ENCODE measurements at regions not wholly inside any gene's neighbourhood (a gene's known extent, or its start where the extent isn't known, plus 50 kb on each side); places are given as distances from the start of the nearest gene placed in this dataset.

DNA sequence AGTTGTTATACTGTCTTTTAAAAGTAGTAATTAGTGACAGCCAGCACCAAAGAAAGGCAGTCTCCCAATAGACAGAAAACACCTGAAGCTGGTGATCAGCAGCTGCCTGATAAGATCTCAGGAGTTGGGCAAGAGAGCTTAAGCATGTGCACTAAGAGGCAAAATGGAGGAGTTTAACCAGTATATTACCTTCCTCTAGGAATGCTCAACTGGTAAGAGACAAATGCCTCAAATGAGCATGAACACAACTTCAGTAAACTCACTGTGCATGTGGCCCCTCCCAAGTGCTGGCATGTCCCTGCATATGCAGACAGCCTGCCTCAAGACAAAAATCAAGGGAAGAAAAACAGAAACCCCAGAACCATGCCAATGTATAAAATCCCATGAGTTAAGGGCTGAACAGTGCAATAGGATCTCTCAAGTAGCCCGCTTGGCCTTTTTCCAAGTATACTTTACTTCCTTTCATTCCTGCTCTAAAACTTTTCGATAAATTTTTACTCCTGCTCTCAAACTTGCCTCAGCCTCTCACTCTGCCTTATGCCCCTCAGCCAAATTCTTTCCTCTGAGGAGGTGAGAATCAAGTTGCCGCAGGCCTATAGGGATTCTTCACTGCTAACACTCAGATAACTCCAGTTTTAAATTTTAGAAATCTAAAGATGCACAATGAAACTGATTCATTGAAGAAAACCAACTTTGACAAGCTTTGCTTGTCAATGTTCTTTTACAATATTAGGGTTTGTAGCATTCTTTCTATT is 724.8 kb upstream of the RIOK2 start:
- peaks cover 3% of the 10 kb centered on the region for H3K4me1 ChIP-seq
- no peak overlapping the region for H3K27ac ChIP-seq (replicated peaks)
- no peak for DNase-seq
- peaks cover 51% of the 10 kb centered on the region for H3K9me3 ChIP-seq (replicated peaks)
- intact Hi-C loops (cut with micrococcal nuclease): no loop called here
- H3K4me3 ChIP-seq: no peak overlapping the region
- TF ChIP-seq, protein P1, sequence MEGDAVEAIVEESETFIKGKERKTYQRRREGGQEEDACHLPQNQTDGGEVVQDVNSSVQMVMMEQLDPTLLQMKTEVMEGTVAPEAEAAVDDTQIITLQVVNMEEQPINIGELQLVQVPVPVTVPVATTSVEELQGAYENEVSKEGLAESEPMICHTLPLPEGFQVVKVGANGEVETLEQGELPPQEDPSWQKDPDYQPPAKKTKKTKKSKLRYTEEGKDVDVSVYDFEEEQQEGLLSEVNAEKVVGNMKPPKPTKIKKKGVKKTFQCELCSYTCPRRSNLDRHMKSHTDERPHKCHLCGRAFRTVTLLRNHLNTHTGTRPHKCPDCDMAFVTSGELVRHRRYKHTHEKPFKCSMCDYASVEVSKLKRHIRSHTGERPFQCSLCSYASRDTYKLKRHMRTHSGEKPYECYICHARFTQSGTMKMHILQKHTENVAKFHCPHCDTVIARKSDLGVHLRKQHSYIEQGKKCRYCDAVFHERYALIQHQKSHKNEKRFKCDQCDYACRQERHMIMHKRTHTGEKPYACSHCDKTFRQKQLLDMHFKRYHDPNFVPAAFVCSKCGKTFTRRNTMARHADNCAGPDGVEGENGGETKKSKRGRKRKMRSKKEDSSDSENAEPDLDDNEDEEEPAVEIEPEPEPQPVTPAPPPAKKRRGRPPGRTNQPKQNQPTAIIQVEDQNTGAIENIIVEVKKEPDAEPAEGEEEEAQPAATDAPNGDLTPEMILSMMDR (IDR thresholded peaks at IDR 0.05; ENCODE audit: borderline replicate concordance): no peak
- H3K36me3 ChIP-seq: no peaks in the 10 kb centered on the region
- H3K27me3 ChIP-seq (ENCODE audit: low read depth): no peaks in the 10 kb centered on the region

GRCh38 chr5:97909541-97909940 is 726.5 kb upstream of the RIOK2 start:
- TF ChIP-seq, protein P1 (IDR thresholded peaks at IDR 0.05; ENCODE audit: borderline replicate concordance): no peak
- Histone ChIP-seq H3K27me3 (ENCODE audit: low read depth) (no peaks in the 10 kb centered on the region), H3K4me1 (peaks cover 3% of the 10 kb centered on the region), H3K27ac (replicated peaks) (no peak overlapping the region), H3K9me3 (replicated peaks) (peaks cover 34% of the 10 kb centered on the region), H3K36me3 (no peaks in the 10 kb centered on the region), H3K4me3 (no peak overlapping the region)
- DNase-seq: no peak
- intact Hi-C loops (cut with micrococcal nuclease): no loop called here

GRCh38 chr5:97914483-97914882 is 731.4 kb upstream of the RIOK2 start:
- Histone ChIP-seq H3K27ac (replicated peaks) (no peak overlapping the region), H3K4me3 (no peak overlapping the region), H3K9me3 (replicated peaks) (no peaks in the 10 kb centered on the region), H3K36me3 (no peaks in the 10 kb centered on the region), H3K27me3 (ENCODE audit: low read depth) (no peaks in the 10 kb centered on the region), H3K4me1 (no peaks in the 10 kb centered on the region)
- TF ChIP-seq, protein P1 (IDR thresholded peaks at IDR 0.05; ENCODE audit: borderline replicate concordance): no peak
- intact Hi-C loops (cut with micrococcal nuclease): no loop called here
- DNase-seq: no peak

- TF ChIP-seq, protein P1 (IDR thresholded peaks at IDR 0.05; ENCODE audit: borderline replicate concordance): no peak
- no peak for DNase-seq
- Histone ChIP-seq H3K36me3 (no peaks in the 10 kb centered on the region), H3K27me3 (ENCODE audit: low read depth) (no peaks in the 10 kb centered on the region), H3K9me3 (replicated peaks) (no peaks in the 10 kb centered on the region), H3K4me1 (no peaks in the 10 kb centered on the region), H3K27ac (replicated peaks) (no peak overlapping the region), H3K4me3 (no peak overlapping the region)
- intact Hi-C loops (cut with micrococcal nuclease): no loop called here
These were observed 732.1 kb upstream of the RIOK2 start for GRCh38 chr5:97915106-97915505.

GRCh38 chr5:97918057-97918456 is 735.0 kb upstream of the RIOK2 start:
- Histone ChIP-seq H3K27ac (replicated peaks) (no peak overlapping the region), H3K4me1 (no peaks in the 10 kb centered on the region), H3K36me3 (no peaks in the 10 kb centered on the region), H3K9me3 (replicated peaks) (no peaks in the 10 kb centered on the region), H3K27me3 (ENCODE audit: low read depth) (no peaks in the 10 kb centered on the region), H3K4me3 (no peak overlapping the region)
- intact Hi-C loops (cut with micrococcal nuclease): no loop called here
- TF ChIP-seq, protein P1 (IDR thresholded peaks at IDR 0.05; ENCODE audit: borderline replicate concordance): no peak
- no peak for DNase-seq
